Ascending aorta (tissue), 2 donors: ENCODE measurements at regions not wholly inside any gene's neighbourhood (a gene's known extent, or its start where the extent isn't known, plus 50 kb on each side); places are given as distances from the start of the nearest gene placed in this dataset.

Source experiments
- DNase-seq, 2 donors: peaks; one replicate each; pipeline ENCODE4 v3.0.0-alpha.2; 2019; ENCODE audit warnings: low spot score in 2 of 2
- H3K27ac ChIP-seq, 2 donors: fragments of 200-600 bp; sonication (generic); one replicate each; pipeline ENCODE4 v1.5.1; 2016 to 2017; ENCODE audit warnings: mild to moderate bottlenecking in 1 of 2
- H3K27me3 ChIP-seq: fragments of 200-600 bp; sonication (generic); one replicate; pipeline ENCODE4 v1.5.1; 2017
- H3K36me3 ChIP-seq, 2 donors: fragments of 200-600 bp; sonication (generic); one replicate each; pipeline ENCODE4 v1.5.1; 2016
- H3K4me1 ChIP-seq, 2 donors: fragments of 200-600 bp; sonication (generic); one replicate each; pipeline ENCODE4 v1.5.1; 2016 to 2017; ENCODE audit warnings: mild to moderate bottlenecking in 1 of 2
- H3K4me3 ChIP-seq, 2 donors: fragments of 200-600 bp; sonication (generic); one replicate each; pipeline ENCODE4 v1.5.1; 2016 to 2017; ENCODE audit warnings: mild to moderate bottlenecking in 1 of 2
- H3K9me3 ChIP-seq, 2 donors: fragments of 200-600 bp; sonication (generic); one replicate each; pipeline ENCODE4 v1.5.1; 2016
- intact Hi-C: fragments of 100-400 bp; cut with DNase I; formaldehyde crosslinking; loops from one replicate; pipeline ENCODE4 v1.15.1; 2023
- TF ChIP-seq, protein P1 (sequence below), 3 experiments: fragments of 200-600 bp in 2 of 3; fragments of 450-650 bp in 1 of 3; sonication (generic) in 2 of 3; IDR thresholded peaks; one replicate each; pipeline ENCODE4 v1.5.1; 2016 to 2019; ENCODE audit warnings: antibody characterized with exemption in 3 of 3, mild to moderate bottlenecking in 1 of 3, moderate library complexity in 1 of 3

DNA sequence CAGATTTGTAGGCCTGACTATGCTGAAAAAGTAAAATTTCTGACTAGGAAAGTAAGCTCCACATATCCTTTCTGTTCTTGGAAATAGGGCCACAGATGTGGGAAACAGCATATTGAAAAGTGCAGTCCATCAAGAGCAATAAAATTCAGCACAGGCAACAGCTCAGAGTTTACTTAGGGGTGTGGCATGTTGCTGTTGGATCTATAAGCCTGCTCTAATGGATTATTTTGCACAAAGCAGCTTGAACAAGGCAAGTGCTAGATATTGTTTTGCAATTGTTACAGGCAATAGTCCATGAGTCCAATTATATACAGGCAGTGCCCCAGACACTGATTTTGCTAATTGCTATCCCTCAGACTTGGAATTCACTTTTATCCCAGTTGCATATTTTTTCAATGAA, 289.8 kb upstream of the SNX7 start:
- intact Hi-C loops = no loop called here

DNA sequence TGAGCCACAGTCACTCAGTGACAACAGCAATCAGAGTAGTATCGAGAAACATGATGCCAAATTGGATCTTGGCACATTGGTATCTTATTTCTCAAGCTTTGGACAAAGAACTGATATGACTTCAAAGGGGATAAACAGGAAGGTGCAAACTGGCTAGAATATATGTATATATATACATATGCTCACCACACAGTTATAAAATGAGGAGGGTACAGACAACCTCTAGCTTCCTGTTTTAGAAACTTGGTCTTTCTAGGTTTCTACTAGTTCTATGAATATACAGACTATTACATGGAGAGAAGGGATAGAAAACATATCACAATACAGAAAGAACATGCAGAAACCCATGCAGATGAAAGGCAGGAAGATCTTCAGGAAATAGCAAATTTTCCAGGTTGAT, 292.1 kb upstream of the SNX7 start:
- H3K4me1 ChIP-seq = no peaks in the 10 kb centered on the region
- H3K27me3 ChIP-seq = no peaks in the 10 kb centered on the region
- H3K36me3 ChIP-seq = no peaks in the 10 kb centered on the region
- TF ChIP-seq, protein P1, sequence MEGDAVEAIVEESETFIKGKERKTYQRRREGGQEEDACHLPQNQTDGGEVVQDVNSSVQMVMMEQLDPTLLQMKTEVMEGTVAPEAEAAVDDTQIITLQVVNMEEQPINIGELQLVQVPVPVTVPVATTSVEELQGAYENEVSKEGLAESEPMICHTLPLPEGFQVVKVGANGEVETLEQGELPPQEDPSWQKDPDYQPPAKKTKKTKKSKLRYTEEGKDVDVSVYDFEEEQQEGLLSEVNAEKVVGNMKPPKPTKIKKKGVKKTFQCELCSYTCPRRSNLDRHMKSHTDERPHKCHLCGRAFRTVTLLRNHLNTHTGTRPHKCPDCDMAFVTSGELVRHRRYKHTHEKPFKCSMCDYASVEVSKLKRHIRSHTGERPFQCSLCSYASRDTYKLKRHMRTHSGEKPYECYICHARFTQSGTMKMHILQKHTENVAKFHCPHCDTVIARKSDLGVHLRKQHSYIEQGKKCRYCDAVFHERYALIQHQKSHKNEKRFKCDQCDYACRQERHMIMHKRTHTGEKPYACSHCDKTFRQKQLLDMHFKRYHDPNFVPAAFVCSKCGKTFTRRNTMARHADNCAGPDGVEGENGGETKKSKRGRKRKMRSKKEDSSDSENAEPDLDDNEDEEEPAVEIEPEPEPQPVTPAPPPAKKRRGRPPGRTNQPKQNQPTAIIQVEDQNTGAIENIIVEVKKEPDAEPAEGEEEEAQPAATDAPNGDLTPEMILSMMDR (IDR thresholded peaks at IDR 0.05) = no peak
- no peak for DNase-seq
- H3K4me3 ChIP-seq = no peak overlapping the region
- intact Hi-C loops = no loop called here
- H3K9me3 ChIP-seq = no peaks in the 10 kb centered on the region
- H3K27ac ChIP-seq = no peak overlapping the region

More for the DNA sequence above, 289.8 kb upstream of the SNX7 start:
- Histone ChIP-seq H3K27ac (no peak overlapping the region), H3K9me3 (no peaks in the 10 kb centered on the region), H3K4me1 (no peaks in the 10 kb centered on the region), H3K27me3 (no peaks in the 10 kb centered on the region), H3K4me3 (no peak overlapping the region), H3K36me3 (no peaks in the 10 kb centered on the region)
- TF ChIP-seq, protein P1 (IDR thresholded peaks at IDR 0.05) = no peak
- no peak for DNase-seq

GRCh38 chr1:98368995-98369394, 292.5 kb upstream of the SNX7 start:
- no peak for DNase-seq
- H3K9me3 ChIP-seq = no peaks in the 10 kb centered on the region

GRCh38 chr1:98367426-98367825, 294.1 kb upstream of the SNX7 start:
- H3K4me3 ChIP-seq = no peak overlapping the region
- no peak for DNase-seq
- intact Hi-C loops = no loop called here
- no peaks in the 10 kb centered on the region for H3K4me1 ChIP-seq
- TF ChIP-seq, protein P1 (IDR thresholded peaks at IDR 0.05) = no peak
- H3K27me3 ChIP-seq = no peaks in the 10 kb centered on the region
- H3K27ac ChIP-seq = no peak overlapping the region
- no peaks in the 10 kb centered on the region for H3K9me3 ChIP-seq
- no peaks in the 10 kb centered on the region for H3K36me3 ChIP-seq

More at GRCh38 chr1:98368995-98369394, 292.5 kb upstream of the SNX7 start:
- no peaks in the 10 kb centered on the region for H3K27me3 ChIP-seq
- intact Hi-C loops = no loop called here
- TF ChIP-seq, protein P1 (IDR thresholded peaks at IDR 0.05) = no peak
- H3K4me1 ChIP-seq = no peaks in the 10 kb centered on the region
- H3K36me3 ChIP-seq = no peaks in the 10 kb centered on the region
- H3K4me3 ChIP-seq = no peak overlapping the region
- no peak overlapping the region for H3K27ac ChIP-seq

DNA sequence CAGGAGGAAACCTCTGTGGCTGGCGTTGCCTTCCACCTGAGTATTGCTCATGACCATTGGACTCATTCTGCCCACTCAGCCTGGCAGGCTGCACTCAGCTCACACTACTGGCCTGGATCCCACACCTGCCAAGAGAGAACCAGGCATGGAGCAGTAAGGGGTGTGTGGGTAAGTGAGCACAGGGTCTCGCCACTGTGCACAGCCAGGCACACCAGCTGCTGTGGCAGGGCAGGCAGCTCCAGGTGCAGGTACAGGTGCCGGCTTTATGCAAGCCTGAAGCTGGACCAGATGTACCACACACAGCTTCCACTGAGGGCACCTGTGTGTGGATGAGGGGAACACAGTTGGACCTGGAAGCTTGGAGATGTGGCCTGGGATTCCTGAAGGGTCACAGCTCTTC, 295.2 kb upstream of the SNX7 start:
- Histone ChIP-seq H3K36me3 (no peaks in the 10 kb centered on the region), H3K4me1 (no peaks in the 10 kb centered on the region), H3K27me3 (no peaks in the 10 kb centered on the region), H3K27ac (no peak overlapping the region), H3K9me3 (no peaks in the 10 kb centered on the region), H3K4me3 (no peak overlapping the region)
- intact Hi-C loops = no loop called here
- DNase-seq = no peak
- TF ChIP-seq, protein P1 (IDR thresholded peaks at IDR 0.05) = no peak

DNA sequence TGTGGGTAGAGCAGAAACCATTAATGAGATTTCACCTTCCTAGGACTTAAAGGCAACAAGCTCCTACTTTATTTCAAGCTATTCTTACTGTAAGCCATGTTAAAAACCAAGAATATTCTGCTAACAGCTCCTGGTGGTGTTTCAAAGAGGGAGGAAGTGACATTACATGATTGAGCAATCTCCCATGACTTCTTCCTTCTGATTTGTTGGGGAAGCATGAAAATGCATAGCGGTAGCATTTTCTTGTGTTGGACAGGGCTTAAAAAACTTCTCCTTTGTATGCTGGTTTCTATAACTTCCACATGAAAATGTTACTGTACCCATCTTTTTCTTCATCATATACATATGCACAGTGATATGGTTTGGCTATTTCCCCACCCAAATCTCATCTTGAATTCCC, 297.0 kb upstream of the SNX7 start:
- no peaks in the 10 kb centered on the region for H3K4me1 ChIP-seq
- TF ChIP-seq, protein P1 (IDR thresholded peaks at IDR 0.05) = no peak
- H3K27me3 ChIP-seq = no peaks in the 10 kb centered on the region
- intact Hi-C loops = no loop called here
- H3K27ac ChIP-seq = no peak overlapping the region
- no peaks in the 10 kb centered on the region for H3K36me3 ChIP-seq
- no peaks in the 10 kb centered on the region for H3K9me3 ChIP-seq
- no peak overlapping the region for H3K4me3 ChIP-seq
- no peak for DNase-seq
